MM.1S (cell line): ENCODE measurements at regions not wholly inside any gene's neighbourhood (a gene's known extent, or its start where the extent isn't known, plus 50 kb on each side); places are given as distances from the start of the nearest gene placed in this dataset.

Experiments
- DNase-seq: peaks from one replicate; pipeline ENCODE4 v3.0.0-alpha.2; 2015
- H2AFZ ChIP-seq: fragments of 300-600 bp; sonication (generic); 2 replicates; pipeline ENCODE4 v1.6.0; 2016; ENCODE audit warnings: antibody characterized with exemption, low read length
- H3F3A ChIP-seq: fragments of 300-600 bp; sonication (generic); 2 replicates; pipeline ENCODE4 v1.6.1; 2016; ENCODE audit warnings: mild to moderate bottlenecking, antibody characterized with exemption, low read length, moderate library complexity, mixed read lengths; ENCODE audit not compliant: insufficient read depth
- H3K27ac ChIP-seq: fragments of 300-600 bp; sonication (generic); 2 replicates; pipeline ENCODE4 v1.5.1; 2016; ENCODE audit warnings: mild to moderate bottlenecking, low read length
- H3K27me3 ChIP-seq: fragments of 300-600 bp; sonication (generic); replicated peaks from 2 replicates; pipeline ENCODE4 v1.6.0; 2016; ENCODE audit warnings: low read length; ENCODE audit not compliant: insufficient read depth
- H3K36me3 ChIP-seq: fragments of 300-600 bp; sonication (generic); replicated peaks from 2 replicates; pipeline ENCODE4 v1.6.1; 2016; ENCODE audit warnings: mild to moderate bottlenecking, low read length, mixed read lengths; ENCODE audit not compliant: insufficient read depth
- H3K4me1 ChIP-seq: fragments of 300-600 bp; sonication (generic); 2 replicates; pipeline ENCODE4 v1.6.1; 2016; ENCODE audit warnings: low read length, mixed read lengths
- H3K4me2 ChIP-seq: fragments of 300-600 bp; sonication (generic); 2 replicates; pipeline ENCODE4 v1.6.0; 2016; ENCODE audit warnings: low read depth, low read length
- H3K4me3 ChIP-seq: fragments of 300-600 bp; sonication (generic); 2 replicates; pipeline ENCODE4 v1.5.1; 2016; ENCODE audit warnings: low read length, mixed read lengths
- H3K79me2 ChIP-seq: fragments of 300-600 bp; sonication (generic); 2 replicates; pipeline ENCODE4 v1.6.1; 2016; ENCODE audit warnings: mixed run types, low read length, mixed read lengths
- H3K9ac ChIP-seq: fragments of 300-600 bp; sonication (generic); 2 replicates; pipeline ENCODE4 v1.6.1; 2016; ENCODE audit warnings: low read length, mixed read lengths
- H3K9me2 ChIP-seq: fragments of 300-600 bp; sonication (generic); replicated peaks from 2 replicates; pipeline ENCODE4 v1.6.1; 2016; ENCODE audit warnings: mild to moderate bottlenecking, low read length, mixed read lengths; ENCODE audit not compliant: insufficient read depth
- H3K9me3 ChIP-seq: fragments of 300-600 bp; sonication (generic); replicated peaks from 2 replicates; pipeline ENCODE4 v1.6.1; 2016; ENCODE audit warnings: mild to moderate bottlenecking, low read length, mixed read lengths; ENCODE audit not compliant: insufficient read depth
- H4K20me1 ChIP-seq: fragments of 300-600 bp; sonication (generic); 2 replicates; pipeline ENCODE4 v1.6.1; 2016; ENCODE audit warnings: mild to moderate bottlenecking, low read length, moderate library complexity, mixed read lengths; ENCODE audit not compliant: insufficient read depth
- EZH2 ChIP-seq: fragments of 300-600 bp; sonication (generic); optimal IDR thresholded peaks from 2 replicates; pipeline ENCODE3; 2017; ENCODE audit warnings: low read depth, mild to moderate bottlenecking, antibody characterized with exemption, low read length, mixed read lengths
- EZH2phosphoT487 ChIP-seq: fragments of 300-600 bp; sonication (generic); IDR thresholded peaks from 2 replicates; pipeline ENCODE4 v1.6.1; 2018; ENCODE audit warnings: antibody characterized with exemption, low read length
- TF ChIP-seq, protein P1 (sequence below): fragments of 300-600 bp; sonication (generic); IDR thresholded peaks from 2 replicates; pipeline ENCODE4 v1.5.1; 2016; ENCODE audit warnings: antibody characterized with exemption, low read length, mixed read lengths

DNA sequence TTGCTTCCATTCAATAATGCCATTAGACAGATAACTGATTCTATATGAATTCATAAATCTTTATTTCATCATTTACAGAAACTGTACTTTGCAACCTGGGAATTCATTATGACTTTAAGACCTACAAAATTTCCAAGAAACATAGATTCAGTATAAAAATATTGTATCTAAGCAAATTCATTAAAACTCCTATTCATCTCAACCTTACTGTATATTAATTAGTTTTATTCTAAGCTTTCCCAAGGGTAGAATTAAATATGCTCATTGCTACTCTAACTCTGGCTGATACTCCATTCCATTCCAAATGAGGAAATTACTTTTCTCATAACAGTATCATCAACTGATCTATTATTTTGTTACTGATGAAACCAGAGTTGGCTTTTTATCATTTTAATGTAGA is 473.0 kb upstream of the LRRTM4 start:
- H3K79me2 ChIP-seq = no peaks in the 10 kb centered on the region
- H3K4me1 ChIP-seq = no peaks in the 10 kb centered on the region
- no peaks in the 10 kb centered on the region for H3K9me2 ChIP-seq
- no peak for DNase-seq
- TF ChIP-seq, protein P1, sequence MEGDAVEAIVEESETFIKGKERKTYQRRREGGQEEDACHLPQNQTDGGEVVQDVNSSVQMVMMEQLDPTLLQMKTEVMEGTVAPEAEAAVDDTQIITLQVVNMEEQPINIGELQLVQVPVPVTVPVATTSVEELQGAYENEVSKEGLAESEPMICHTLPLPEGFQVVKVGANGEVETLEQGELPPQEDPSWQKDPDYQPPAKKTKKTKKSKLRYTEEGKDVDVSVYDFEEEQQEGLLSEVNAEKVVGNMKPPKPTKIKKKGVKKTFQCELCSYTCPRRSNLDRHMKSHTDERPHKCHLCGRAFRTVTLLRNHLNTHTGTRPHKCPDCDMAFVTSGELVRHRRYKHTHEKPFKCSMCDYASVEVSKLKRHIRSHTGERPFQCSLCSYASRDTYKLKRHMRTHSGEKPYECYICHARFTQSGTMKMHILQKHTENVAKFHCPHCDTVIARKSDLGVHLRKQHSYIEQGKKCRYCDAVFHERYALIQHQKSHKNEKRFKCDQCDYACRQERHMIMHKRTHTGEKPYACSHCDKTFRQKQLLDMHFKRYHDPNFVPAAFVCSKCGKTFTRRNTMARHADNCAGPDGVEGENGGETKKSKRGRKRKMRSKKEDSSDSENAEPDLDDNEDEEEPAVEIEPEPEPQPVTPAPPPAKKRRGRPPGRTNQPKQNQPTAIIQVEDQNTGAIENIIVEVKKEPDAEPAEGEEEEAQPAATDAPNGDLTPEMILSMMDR = no peak
- no peak for TF ChIP-seq EZH2
- TF ChIP-seq EZH2phosphoT487 = no peak
- H2AFZ ChIP-seq = no peak overlapping the region
- no peaks in the 10 kb centered on the region for H4K20me1 ChIP-seq
- no peaks in the 10 kb centered on the region for H3K36me3 ChIP-seq
- H3K27me3 ChIP-seq = no peaks in the 10 kb centered on the region
- H3K9ac ChIP-seq = no peak overlapping the region
- no peak overlapping the region for H3K4me2 ChIP-seq
- no peaks in the 10 kb centered on the region for H3F3A ChIP-seq
- H3K4me3 ChIP-seq = no peak overlapping the region
- H3K27ac ChIP-seq = no peak overlapping the region
- no peaks in the 10 kb centered on the region for H3K9me3 ChIP-seq

DNA sequence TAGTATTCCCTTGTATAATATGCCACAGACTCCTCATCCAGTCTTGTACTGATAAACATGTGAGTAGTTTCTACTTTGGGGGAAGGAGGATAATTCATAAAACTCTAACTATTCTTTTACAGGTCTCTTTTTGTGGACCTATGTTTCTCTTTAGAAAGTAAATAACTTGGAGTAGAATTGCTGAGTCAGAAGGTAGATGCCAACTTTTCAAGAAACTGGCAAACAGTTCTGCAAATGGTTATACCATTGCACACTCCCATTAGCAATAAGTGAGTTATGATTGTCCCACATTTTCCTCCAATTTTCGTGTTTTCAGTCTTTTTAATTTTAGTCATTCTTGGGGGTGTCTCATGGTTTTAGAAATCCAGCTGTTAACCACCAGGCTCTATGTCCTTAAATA is 477.2 kb upstream of the LRRTM4 start:
- H3K4me1 ChIP-seq = no peaks in the 10 kb centered on the region
- DNase-seq = no peak
- no peaks in the 10 kb centered on the region for H4K20me1 ChIP-seq
- no peak overlapping the region for H3K9ac ChIP-seq
- no peak overlapping the region for H3K4me3 ChIP-seq
- TF ChIP-seq, protein P1 = no peak
- no peak for TF ChIP-seq EZH2phosphoT487
- TF ChIP-seq EZH2 = no peak
- no peak overlapping the region for H3K4me2 ChIP-seq
- no peak overlapping the region for H3K27ac ChIP-seq
- H3K79me2 ChIP-seq = no peaks in the 10 kb centered on the region
- no peaks in the 10 kb centered on the region for H3F3A ChIP-seq
- H3K27me3 ChIP-seq = no peaks in the 10 kb centered on the region
- H3K36me3 ChIP-seq = no peaks in the 10 kb centered on the region
- no peaks in the 10 kb centered on the region for H3K9me2 ChIP-seq
- no peak overlapping the region for H2AFZ ChIP-seq
- no peaks in the 10 kb centered on the region for H3K9me3 ChIP-seq

DNA sequence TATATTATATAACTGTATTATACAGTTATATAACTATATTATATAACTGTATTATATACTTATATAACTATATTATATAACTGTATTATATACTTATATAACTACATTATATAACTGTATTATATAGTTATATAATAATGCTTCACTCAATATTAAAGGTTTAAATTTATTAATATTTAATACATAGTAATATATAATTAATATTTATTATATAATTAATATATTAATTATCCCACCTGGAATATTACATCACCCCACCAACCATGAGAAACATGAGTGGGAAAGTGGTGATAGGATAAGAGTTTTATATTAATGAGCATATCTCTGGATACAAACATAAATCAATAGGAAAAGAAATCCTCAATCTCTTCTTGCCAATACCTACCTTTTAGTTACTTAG is 487.1 kb upstream of the LRRTM4 start:
- DNase-seq = no peak
- Histone ChIP-seq H3K9ac (no peak overlapping the region), H3K27ac (no peak overlapping the region), H3K4me3 (no peak overlapping the region), H3K79me2 (no peaks in the 10 kb centered on the region), H3F3A (no peaks in the 10 kb centered on the region), H3K36me3 (no peaks in the 10 kb centered on the region), H2AFZ (no peak overlapping the region), H3K27me3 (no peaks in the 10 kb centered on the region), H3K4me1 (no peaks in the 10 kb centered on the region), H3K9me3 (no peaks in the 10 kb centered on the region), H3K4me2 (no peak overlapping the region), H3K9me2 (no peaks in the 10 kb centered on the region), H4K20me1 (no peaks in the 10 kb centered on the region)
- no peak for TF ChIP-seq EZH2
- TF ChIP-seq, protein P1 = no peak
- no peak for TF ChIP-seq EZH2phosphoT487
